ENCODE measurements at regions not wholly inside any gene's neighbourhood (a gene's known extent, or its start where the extent isn't known, plus 50 kb on each side); places are given as distances from the start of the nearest gene placed in this dataset.

- peaks cover 0 to 6% of the 10 kb centered on the region in 2 donors for H3K4me1 ChIP-seq
- DNase-seq (ENCODE audit: low spot score in 2 of 2): no peak
- H3K27ac ChIP-seq: no peak overlapping the region
- H3K36me3 ChIP-seq: no peaks in the 10 kb centered on the region
- no peak for TF ChIP-seq POLR2AphosphoS5 (IDR thresholded peaks at IDR 0.05)
- no peak for TF ChIP-seq POLR2A (IDR thresholded peaks at IDR 0.05)
- no peak for TF ChIP-seq CTCF (IDR thresholded peaks at IDR 0.05)
- no peaks in the 10 kb centered on the region for H3K27me3 ChIP-seq
- no peaks in the 10 kb centered on the region for H3K9me3 ChIP-seq
- intact Hi-C loops (cut with DNase I; ENCODE audit: low total_unique reads): no loop called here
- H3K4me3 ChIP-seq: no peak overlapping the region
These were observed 63.9 kb downstream of the CEBPB start for GRCh38 chr20:50254466-50255079.

GRCh38 chr20:50256577-50256976, 65.9 kb downstream of the CEBPB start:
- no peaks in the 10 kb centered on the region for H3K36me3 ChIP-seq
- H3K9me3 ChIP-seq: no peaks in the 10 kb centered on the region
- peaks cover 4 to 8% of the 10 kb centered on the region in 2 donors for H3K4me1 ChIP-seq
- no peak for DNase-seq (ENCODE audit: low spot score in 2 of 2)
- TF ChIP-seq CTCF (IDR thresholded peaks at IDR 0.05) (no peak), POLR2AphosphoS5 (IDR thresholded peaks at IDR 0.05) (no peak), POLR2A (IDR thresholded peaks at IDR 0.05) (no peak)
- no peak overlapping the region for H3K4me3 ChIP-seq
- H3K27me3 ChIP-seq: no peaks in the 10 kb centered on the region
- intact Hi-C loops (cut with DNase I; ENCODE audit: low total_unique reads): no loop called here
- peak overlapping the region; percentile 5 to 55 for H3K27ac ChIP-seq

GRCh38 chr20:50257860-50258259, 67.2 kb downstream of the CEBPB start:
- no peak for TF ChIP-seq CTCF (IDR thresholded peaks at IDR 0.05)
- no peak for TF ChIP-seq POLR2A (IDR thresholded peaks at IDR 0.05)
- no peak for TF ChIP-seq POLR2AphosphoS5 (IDR thresholded peaks at IDR 0.05)
- intact Hi-C loops (cut with DNase I; ENCODE audit: low total_unique reads): no loop called here
- H3K27me3 ChIP-seq: no peaks in the 10 kb centered on the region
- H3K36me3 ChIP-seq: no peaks in the 10 kb centered on the region
- no peak for DNase-seq (ENCODE audit: low spot score in 2 of 2)
- no peak overlapping the region for H3K4me3 ChIP-seq
- peaks cover 4 to 8% of the 10 kb centered on the region in 2 donors for H3K4me1 ChIP-seq
- H3K9me3 ChIP-seq: no peaks in the 10 kb centered on the region
- no peak overlapping the region for H3K27ac ChIP-seq

- H3K27me3 ChIP-seq: no peaks in the 10 kb centered on the region
- no peak for DNase-seq (ENCODE audit: low spot score in 2 of 2)
- H3K9me3 ChIP-seq: no peaks in the 10 kb centered on the region
- intact Hi-C loops (cut with DNase I; ENCODE audit: low total_unique reads): no loop called here
- H3K4me1 ChIP-seq: peaks cover 4 to 8% of the 10 kb centered on the region in 2 donors
- no peak for TF ChIP-seq POLR2AphosphoS5 (IDR thresholded peaks at IDR 0.05)
- no peak for TF ChIP-seq POLR2A (IDR thresholded peaks at IDR 0.05)
- no peak for TF ChIP-seq CTCF (IDR thresholded peaks at IDR 0.05)
- peak overlapping the region; percentile 12 to 81 for H3K27ac ChIP-seq
- no peak overlapping the region for H3K4me3 ChIP-seq
- H3K36me3 ChIP-seq: no peaks in the 10 kb centered on the region
These were observed 68.3 kb downstream of the CEBPB start for GRCh38 chr20:50258790-50259483.

GRCh38 chr20:50259705-50260478, 69.3 kb downstream of the CEBPB start:
- TF ChIP-seq POLR2A (IDR thresholded peaks at IDR 0.05) (no peak), POLR2AphosphoS5 (IDR thresholded peaks at IDR 0.05) (no peak), CTCF (IDR thresholded peaks at IDR 0.05) (no peak)
- Histone ChIP-seq H3K36me3 (no peaks in the 10 kb centered on the region), H3K27ac (peak overlapping the region; percentile 68 to 81), H3K27me3 (no peaks in the 10 kb centered on the region), H3K4me1 (peaks cover 4 to 11% of the 10 kb centered on the region in 2 donors), H3K9me3 (no peaks in the 10 kb centered on the region), H3K4me3 (no peak overlapping the region)
- intact Hi-C loops (cut with DNase I; ENCODE audit: low total_unique reads): no loop called here
- no peak for DNase-seq (ENCODE audit: low spot score in 2 of 2)

Data from breast epithelium (tissue), 4 donors.